ENCODE measurements at regions not wholly inside any gene's neighbourhood (a gene's known extent, or its start where the extent isn't known, plus 50 kb on each side); places are given as distances from the start of the nearest gene placed in this dataset.

DNA sequence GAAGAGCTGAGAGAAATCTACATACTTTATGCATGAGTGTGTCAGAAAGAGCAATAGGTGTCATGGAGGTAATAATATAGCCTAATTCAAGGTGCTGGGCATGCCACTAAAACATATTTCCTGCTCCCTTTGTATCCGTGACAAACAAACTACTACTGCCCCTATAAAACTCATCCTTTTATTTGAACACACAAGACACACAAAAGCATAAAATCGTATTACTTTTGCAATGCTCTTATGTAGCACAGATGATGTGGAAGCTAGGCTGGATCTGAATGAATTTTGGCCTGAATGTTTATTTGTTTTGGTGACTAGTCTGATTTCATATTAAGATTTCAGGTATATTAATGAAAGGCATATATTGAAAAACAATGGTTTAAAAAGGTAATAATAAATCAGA is 239.3 kb upstream of the NEGR1 start:
- Histone ChIP-seq H3K27ac (no peak overlapping the region), H3K4me2 (no peak overlapping the region), H3K4me1 (no peaks in the 10 kb centered on the region), H3K4me3 (no peak overlapping the region), H3K9me3 (no peaks in the 10 kb centered on the region)
- TF ChIP-seq, protein P1, sequence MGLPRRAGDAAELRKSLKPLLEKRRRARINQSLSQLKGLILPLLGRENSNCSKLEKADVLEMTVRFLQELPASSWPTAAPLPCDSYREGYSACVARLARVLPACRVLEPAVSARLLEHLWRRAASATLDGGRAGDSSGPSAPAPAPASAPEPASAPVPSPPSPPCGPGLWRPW (IDR thresholded peaks at IDR 0.05), result no peak
- TF ChIP-seq, protein P2, sequence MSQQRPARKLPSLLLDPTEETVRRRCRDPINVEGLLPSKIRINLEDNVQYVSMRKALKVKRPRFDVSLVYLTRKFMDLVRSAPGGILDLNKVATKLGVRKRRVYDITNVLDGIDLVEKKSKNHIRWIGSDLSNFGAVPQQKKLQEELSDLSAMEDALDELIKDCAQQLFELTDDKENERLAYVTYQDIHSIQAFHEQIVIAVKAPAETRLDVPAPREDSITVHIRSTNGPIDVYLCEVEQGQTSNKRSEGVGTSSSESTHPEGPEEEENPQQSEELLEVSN (IDR thresholded peaks at IDR 0.05; ENCODE audit: borderline replicate concordance, low read depth), result no peak
- TF ChIP-seq HDAC2 (IDR thresholded peaks at IDR 0.05) (no peak), NPAS2 (CRISPR knock-in tag; IDR thresholded peaks at IDR 0.05; ENCODE audit: borderline replicate concordance) (no peak), ZC3H11A (IDR thresholded peaks at IDR 0.05) (no peak), POLR2AphosphoS2 (conservative IDR thresholded peaks at IDR 0.05; ENCODE audit: low read length) (no peak), FOSB (CRISPR knock-in tag; IDR thresholded peaks at IDR 0.05) (no peak), RNF2 (IDR thresholded peaks at IDR 0.05; ENCODE audit: borderline replicate concordance, low read depth) (no peak), EHF (CRISPR knock-in tag; IDR thresholded peaks at IDR 0.05) (no peak)
- TF ChIP-seq, protein P3, sequence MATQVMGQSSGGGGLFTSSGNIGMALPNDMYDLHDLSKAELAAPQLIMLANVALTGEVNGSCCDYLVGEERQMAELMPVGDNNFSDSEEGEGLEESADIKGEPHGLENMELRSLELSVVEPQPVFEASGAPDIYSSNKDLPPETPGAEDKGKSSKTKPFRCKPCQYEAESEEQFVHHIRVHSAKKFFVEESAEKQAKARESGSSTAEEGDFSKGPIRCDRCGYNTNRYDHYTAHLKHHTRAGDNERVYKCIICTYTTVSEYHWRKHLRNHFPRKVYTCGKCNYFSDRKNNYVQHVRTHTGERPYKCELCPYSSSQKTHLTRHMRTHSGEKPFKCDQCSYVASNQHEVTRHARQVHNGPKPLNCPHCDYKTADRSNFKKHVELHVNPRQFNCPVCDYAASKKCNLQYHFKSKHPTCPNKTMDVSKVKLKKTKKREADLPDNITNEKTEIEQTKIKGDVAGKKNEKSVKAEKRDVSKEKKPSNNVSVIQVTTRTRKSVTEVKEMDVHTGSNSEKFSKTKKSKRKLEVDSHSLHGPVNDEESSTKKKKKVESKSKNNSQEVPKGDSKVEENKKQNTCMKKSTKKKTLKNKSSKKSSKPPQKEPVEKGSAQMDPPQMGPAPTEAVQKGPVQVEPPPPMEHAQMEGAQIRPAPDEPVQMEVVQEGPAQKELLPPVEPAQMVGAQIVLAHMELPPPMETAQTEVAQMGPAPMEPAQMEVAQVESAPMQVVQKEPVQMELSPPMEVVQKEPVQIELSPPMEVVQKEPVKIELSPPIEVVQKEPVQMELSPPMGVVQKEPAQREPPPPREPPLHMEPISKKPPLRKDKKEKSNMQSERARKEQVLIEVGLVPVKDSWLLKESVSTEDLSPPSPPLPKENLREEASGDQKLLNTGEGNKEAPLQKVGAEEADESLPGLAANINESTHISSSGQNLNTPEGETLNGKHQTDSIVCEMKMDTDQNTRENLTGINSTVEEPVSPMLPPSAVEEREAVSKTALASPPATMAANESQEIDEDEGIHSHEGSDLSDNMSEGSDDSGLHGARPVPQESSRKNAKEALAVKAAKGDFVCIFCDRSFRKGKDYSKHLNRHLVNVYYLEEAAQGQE (IDR thresholded peaks at IDR 0.05), result no peak
- TF ChIP-seq, protein P4, sequence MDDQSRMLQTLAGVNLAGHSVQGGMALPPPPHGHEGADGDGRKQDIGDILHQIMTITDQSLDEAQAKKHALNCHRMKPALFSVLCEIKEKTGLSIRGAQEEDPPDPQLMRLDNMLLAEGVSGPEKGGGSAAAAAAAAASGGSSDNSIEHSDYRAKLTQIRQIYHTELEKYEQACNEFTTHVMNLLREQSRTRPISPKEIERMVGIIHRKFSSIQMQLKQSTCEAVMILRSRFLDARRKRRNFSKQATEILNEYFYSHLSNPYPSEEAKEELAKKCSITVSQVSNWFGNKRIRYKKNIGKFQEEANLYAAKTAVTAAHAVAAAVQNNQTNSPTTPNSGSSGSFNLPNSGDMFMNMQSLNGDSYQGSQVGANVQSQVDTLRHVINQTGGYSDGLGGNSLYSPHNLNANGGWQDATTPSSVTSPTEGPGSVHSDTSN (IDR thresholded peaks at IDR 0.05), result no peak
- TF ChIP-seq, protein P5, sequence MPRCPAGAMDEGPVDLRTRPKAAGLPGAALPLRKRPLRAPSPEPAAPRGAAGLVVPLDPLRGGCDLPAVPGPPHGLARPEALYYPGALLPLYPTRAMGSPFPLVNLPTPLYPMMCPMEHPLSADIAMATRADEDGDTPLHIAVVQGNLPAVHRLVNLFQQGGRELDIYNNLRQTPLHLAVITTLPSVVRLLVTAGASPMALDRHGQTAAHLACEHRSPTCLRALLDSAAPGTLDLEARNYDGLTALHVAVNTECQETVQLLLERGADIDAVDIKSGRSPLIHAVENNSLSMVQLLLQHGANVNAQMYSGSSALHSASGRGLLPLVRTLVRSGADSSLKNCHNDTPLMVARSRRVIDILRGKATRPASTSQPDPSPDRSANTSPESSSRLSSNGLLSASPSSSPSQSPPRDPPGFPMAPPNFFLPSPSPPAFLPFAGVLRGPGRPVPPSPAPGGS (IDR thresholded peaks at IDR 0.05), result no peak
- 0% methylated on average over 2 of the region's 2 CpGs for WGBS (ENCODE audit: missing lambda C conversion rate)
- ChIA-PET POLR2A (no interaction called here), CTCF (no interaction called here)
- ATAC-seq (no peak), DNase-seq (ENCODE audit: low read depth in 1 of 2, low spot score in 1 of 2) (no peak), FAIRE-seq (no peak)

DNA sequence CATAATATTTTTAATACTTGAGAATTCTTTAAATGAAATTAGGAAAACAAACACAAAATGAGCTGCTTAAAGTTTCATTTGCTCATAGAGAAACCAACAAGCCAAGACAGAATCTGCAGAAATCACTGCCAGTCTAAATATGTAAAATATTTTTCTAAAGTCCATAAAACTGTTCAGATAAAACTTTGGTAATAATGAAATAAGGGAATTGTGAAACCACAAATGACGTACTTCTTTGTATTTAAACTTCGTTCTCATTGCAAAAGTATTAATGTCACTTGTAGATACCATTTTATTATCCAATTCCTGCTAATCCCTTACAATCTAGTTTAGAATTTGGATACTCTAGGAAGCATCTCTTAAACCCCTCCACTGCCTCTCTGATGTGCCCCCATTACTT is 234.5 kb upstream of the NEGR1 start:
- TF ChIP-seq HOXB5 (CRISPR knock-in tag; IDR thresholded peaks at IDR 0.05) (no peak), JUN (IDR thresholded peaks at IDR 0.05) (no peak), ZSCAN20 (CRISPR knock-in tag; IDR thresholded peaks at IDR 0.05) (no peak), POLR2A (IDR thresholded peaks at IDR 0.05; ENCODE audit: low read length) (no peak), SMC3 (IDR thresholded peaks at IDR 0.05) (no peak), EHMT2 (IDR thresholded peaks at IDR 0.05; ENCODE audit: low read depth) (no peak), MAZ (IDR thresholded peaks at IDR 0.05; ENCODE audit: borderline replicate concordance, low read depth, low read length) (no peak), RFX5 (IDR thresholded peaks at IDR 0.05) (no peak), EP300 (IDR thresholded peaks at IDR 0.05) (no peak), HOXB13 (CRISPR knock-in tag; IDR thresholded peaks at IDR 0.05; ENCODE audit: low read depth) (no peak)
- Histone ChIP-seq H3K4me3 (no peak overlapping the region), H3K27ac (no peak overlapping the region), H3K4me2 (no peak overlapping the region), H3K4me1 (no peaks in the 10 kb centered on the region), H3K9me3 (no peaks in the 10 kb centered on the region)
- DNase-seq (ENCODE audit: low read depth in 1 of 2, low spot score in 1 of 2), result no peak
- FAIRE-seq, result no peak
- 2% methylated on average over 2 of the region's 2 CpGs for whole genome bisulfite sequencing (ENCODE audit: missing lambda C conversion rate)
- no peak for ATAC-seq
- CTCF ChIA-PET, result no interaction called here
- POLR2A ChIA-PET, result no interaction called here
